Activated CD4-positive, alpha-beta T cell treated with anti-CD3 and anti-CD28 coated beads, Interleukin-10, Interleukin-2, amounts not matched to agents 100 ng/mL and 50 ng/mL, durations not matched to agents 16 hours and 8 hours (primary cell): ENCODE measurements at regions not wholly inside any gene's neighbourhood (a gene's known extent, or its start where the extent isn't known, plus 50 kb on each side); places are given as distances from the start of the nearest gene placed in this dataset.

Source experiments
- DNase-seq: peaks from one replicate; pipeline ENCODE4 v3.0.0-alpha.2; 2020

- DNase-seq, result no peak
Measured at GRCh38 chr5:173808079-173808808, 79.9 kb upstream of the CPEB4 start.

GRCh38 chr5:173809014-173809413 lies 79.1 kb upstream of the CPEB4 start:
- no peak for DNase-seq

GRCh38 chr5:173812811-173813550 lies 75.2 kb upstream of the CPEB4 start:
- DNase-seq, result no peak

- no peak for DNase-seq
Measured at GRCh38 chr5:173814053-173814452, 74.1 kb upstream of the CPEB4 start.

- no peak for DNase-seq
Measured at GRCh38 chr5:173815571-173815970, 72.6 kb upstream of the CPEB4 start.

GRCh38 chr5:173816728-173817127 lies 71.4 kb upstream of the CPEB4 start:
- DNase-seq, result no peak

GRCh38 chr5:173817561-173817960 lies 70.6 kb upstream of the CPEB4 start:
- DNase-seq, result no peak

- no peak for DNase-seq
Measured at GRCh38 chr5:173819521-173819920, 68.6 kb upstream of the CPEB4 start.

GRCh38 chr5:173823274-173823644 lies 64.9 kb upstream of the CPEB4 start:
- no peak for DNase-seq

- no peak for DNase-seq
Measured at GRCh38 chr5:173823721-173824567, 64.2 kb upstream of the CPEB4 start.

GRCh38 chr5:173825215-173825865 lies 62.8 kb upstream of the CPEB4 start:
- no peak for DNase-seq

- no peak for DNase-seq
Measured at GRCh38 chr5:173826086-173826427, 62.1 kb upstream of the CPEB4 start.

- no peak for DNase-seq
Measured at GRCh38 chr5:173826428-173827350, 61.5 kb upstream of the CPEB4 start.

- DNase-seq, result no peak
Measured at GRCh38 chr5:173828952-173829351, 59.2 kb upstream of the CPEB4 start.

GRCh38 chr5:173829826-173830225 lies 58.3 kb upstream of the CPEB4 start:
- DNase-seq, result no peak

- no peak for DNase-seq
Measured at GRCh38 chr5:173830421-173830820, 57.7 kb upstream of the CPEB4 start.

- no peak for DNase-seq
Measured at GRCh38 chr5:173831196-173831914, 56.8 kb upstream of the CPEB4 start.

GRCh38 chr5:173832386-173832785 lies 55.8 kb upstream of the CPEB4 start:
- DNase-seq, result no peak

GRCh38 chr5:173833196-173833985 lies 54.8 kb upstream of the CPEB4 start:
- DNase-seq, result no peak

GRCh38 chr5:173834071-173834771 lies 53.9 kb upstream of the CPEB4 start:
- DNase-seq, result no peak
